GM12878 (cell line): ENCODE measurements at regions not wholly inside any gene's neighbourhood (a gene's known extent, or its start where the extent isn't known, plus 50 kb on each side); places are given as distances from the start of the nearest gene placed in this dataset.

Experiments used
- ATAC-seq: fragments of 200-7000 bp; cut with Tn5 transposase; 3 replicates; pipeline ENCODE4 v1.9.1; 2020; ENCODE audit warnings: mild to moderate bottlenecking, moderate library complexity
- BruUV-seq: library from RNA; stranded (reverse); fragments of 400-500 nt; replicated peaks from 2 replicates; lab custom pipeline; 2021; lab: Mats Ljungman, UMichigan
- CTCF ChIA-PET: fragments of 300-600 bp; sonication (Branson Sonifier 250); formaldehyde crosslinking; extraction: SDS; loops from one replicate; lab custom pipeline; 2021; ENCODE audit warnings: inconsistent platforms; lab: Yijun Ruan, JAX
- POLR2A ChIA-PET: fragments of 350-600 bp; formaldehyde crosslinking; extraction: SDS; loops from one replicate; lab custom pipeline; 2021; ENCODE audit warnings: inconsistent platforms; lab: Charles Lee
- RAD21 ChIA-PET: fragments of 300-600 bp; sonication (Branson Sonifier 250); formaldehyde crosslinking; loops from one replicate; lab custom pipeline; 2023; ENCODE audit warnings: antibody characterized with exemption; ENCODE audit not compliant: unreplicated experiment; lab: Charles Lee
- SMC1A ChIA-PET: fragments of 300-600 bp; sonication (Branson Sonifier 250); formaldehyde crosslinking; loops from one replicate; lab custom pipeline; 2023; ENCODE audit not compliant: unreplicated experiment, uncharacterized antibody; lab: Charles Lee
- DNase-seq: peaks from one replicate; pipeline ENCODE4 v3.0.0-alpha.2; 2011; ENCODE audit warnings: low read depth, low spot score
- FAIRE-seq: peaks from 3 replicates; lab custom pipeline; 2011; peaks lifted over from hg19 to GRCh38; lab: Jason Lieb, UNC
- H2AFZ ChIP-seq: 2 replicates; pipeline ENCODE4 v1.6.0; 2011; ENCODE audit warnings: low read depth, low read length, control low read depth; ENCODE audit not compliant: control insufficient read depth
- H3K27ac ChIP-seq: 2 replicates; pipeline ENCODE4 v1.5.1; 2011; ENCODE audit warnings: control low read depth; ENCODE audit not compliant: control insufficient read depth, insufficient read depth
- H3K27me3 ChIP-seq, 2 experiments: replicated peaks in 1 of 2; 2 replicates each; pipeline versions ENCODE4 v1.6.0 to v1.6.1; 2011; ENCODE audit warnings: low read length in 1 of 2; ENCODE audit not compliant: control insufficient read depth in 2 of 2, insufficient read depth in 2 of 2
- H3K36me3 ChIP-seq, 2 experiments: 2 replicates each; pipeline ENCODE4 v1.5.1; 2011; ENCODE audit warnings: low read length in 1 of 2; ENCODE audit not compliant: control insufficient read depth in 2 of 2, insufficient read depth in 2 of 2
- H3K4me1 ChIP-seq: 2 replicates; pipeline ENCODE4 v1.6.1; 2011; ENCODE audit warnings: mild to moderate bottlenecking, low read length, moderate library complexity, mixed read lengths; ENCODE audit not compliant: control insufficient read depth, insufficient read depth
- H3K4me2 ChIP-seq: 2 replicates; pipeline ENCODE4 v1.6.0; 2011; ENCODE audit warnings: control low read depth; ENCODE audit not compliant: control insufficient read depth, insufficient read depth
- H3K4me3 ChIP-seq: fragments of 200-600 bp; sonication (generic); 2 replicates; pipeline ENCODE4 v1.5.1; 2016
- H3K79me2 ChIP-seq: 2 replicates; pipeline ENCODE4 v1.6.0; 2011; ENCODE audit warnings: low read length; ENCODE audit not compliant: control insufficient read depth, insufficient read depth
- H3K9ac ChIP-seq: 2 replicates; pipeline ENCODE4 v1.8.0; 2011; ENCODE audit warnings: low read length, control low read depth, mixed read lengths; ENCODE audit not compliant: control insufficient read depth, insufficient read depth
- H3K9me3 ChIP-seq: replicated peaks from 3 replicates; pipeline ENCODE4 v1.5.1; 2011; ENCODE audit warnings: mild to moderate bottlenecking, low read length; ENCODE audit not compliant: control insufficient read depth, insufficient read depth
- H4K20me1 ChIP-seq: 2 replicates; pipeline ENCODE4 v1.6.0; 2011; ENCODE audit not compliant: control insufficient read depth, insufficient read depth
- E4F1 ChIP-seq: fragments of 450-650 bp; IDR thresholded peaks from 2 replicates; pipeline ENCODE4 v1.6.1; 2018; ENCODE audit warnings: borderline replicate concordance, mild to moderate bottlenecking; ENCODE audit not compliant: partially characterized antibody
- HDAC6 ChIP-seq: fragments of 200-600 bp; sonication (generic); IDR thresholded peaks from one replicate; pipeline ENCODE4 v1.8.0; 2017; ENCODE audit warnings: antibody characterized with exemption; ENCODE audit not compliant: unreplicated experiment
- IKZF2 ChIP-seq, 2 experiments: fragments of 450-650 bp; IDR thresholded peaks; 2 replicates each; pipeline ENCODE4 v1.6.1; 2017; ENCODE audit warnings: mild to moderate bottlenecking in 2 of 2, moderate library complexity in 2 of 2
- KAT2A ChIP-seq: conservative IDR thresholded peaks from 2 replicates; pipeline ENCODE4 v1.6.1; 2011; ENCODE audit warnings: low read depth, low read length; ENCODE audit not compliant: control insufficient read depth
- MTA2 ChIP-seq: fragments of 450-650 bp; IDR thresholded peaks from 2 replicates; pipeline ENCODE4 v1.6.1; 2016; ENCODE audit warnings: low read depth, mild to moderate bottlenecking, moderate library complexity
- NR2C1 ChIP-seq: fragments of 450-650 bp; IDR thresholded peaks from 2 replicates; pipeline ENCODE4 v1.6.1; 2017; ENCODE audit warnings: antibody characterized with exemption, mild to moderate bottlenecking, moderate library complexity
- NR2C2 ChIP-seq: IDR thresholded peaks from 2 replicates; pipeline ENCODE4 v1.6.1; 2011; ENCODE audit warnings: borderline replicate concordance, low read depth; ENCODE audit not compliant: control insufficient read depth, insufficient read length
- PKNOX1 ChIP-seq: fragments of 450-650 bp; IDR thresholded peaks from 2 replicates; pipeline ENCODE4 v1.6.1; 2016; ENCODE audit warnings: mild to moderate bottlenecking
- RELB ChIP-seq: fragments of 450-650 bp; IDR thresholded peaks from 2 replicates; pipeline ENCODE4 v1.6.1; 2017; ENCODE audit warnings: low read depth, mild to moderate bottlenecking, moderate library complexity
- SMAD1 ChIP-seq: fragments of 450-650 bp; IDR thresholded peaks from 2 replicates; pipeline ENCODE4 v1.6.1; 2018; ENCODE audit warnings: mild to moderate bottlenecking, low read depth; ENCODE audit not compliant: partially characterized antibody
- ZBTB40 ChIP-seq: fragments of 450-650 bp; IDR thresholded peaks from 2 replicates; pipeline ENCODE4 v1.6.1; 2016; ENCODE audit warnings: mild to moderate bottlenecking, moderate library complexity, borderline replicate concordance
- ZNF207 ChIP-seq: fragments of 450-650 bp; IDR thresholded peaks from 2 replicates; pipeline ENCODE4 v1.6.1; 2014; ENCODE audit warnings: antibody characterized with exemption, mild to moderate bottlenecking, borderline replicate concordance
- WGBS: methylation state at CpG from one replicate; pipeline ENCODE4 v1.1.6; 2016; ENCODE audit warnings: low lambda C conversion rate; ENCODE audit not compliant: insufficient replicate concordance, insufficient coverage; ENCODE audit errors: missing lambda C conversion rate; 5-methylcytosine and 5-hydroxymethylcytosine counted together
- in situ Hi-C: fragments of 300-500 bp; cut with MboI; formaldehyde crosslinking; loops from 9 replicates; pipeline ENCODE4 v1.14.3; 2018; ENCODE audit warnings: mixed read lengths
- intact Hi-C: fragments of 100-400 bp; cut with micrococcal nuclease; formaldehyde crosslinking; loops from one replicate; pipeline ENCODE4 v1.14.2; 2022; ENCODE audit not compliant: unreplicated experiment

GRCh38 chr1:65728504-65728903 lies 64.2 kb upstream of the PDE4B start (continued):
- TF ChIP-seq E4F1 (no peak), ZNF207 (no peak), IKZF2 (IDR thresholded peaks at IDR 0.05) (no peak), KAT2A (no peak), HDAC6 (no peak), MTA2 (no peak), NR2C2 (no peak)

GRCh38 chr1:65729259-65729658 lies 63.4 kb upstream of the PDE4B start:
- H3K27ac ChIP-seq: no peak overlapping the region
- H3K9me3 ChIP-seq: no peaks in the 10 kb centered on the region
- intact Hi-C loops (no loop called here), in situ Hi-C loops (no loop called here)
- no peaks in the 10 kb centered on the region for H3K79me2 ChIP-seq
- H3K27me3 ChIP-seq: no peaks in the 10 kb centered on the region; a peak in 1 of 4 replicates
- ATAC-seq (no peak), DNase-seq (no peak), FAIRE-seq (no peak)
- ChIA-PET CTCF (no interaction called here), SMC1A (no interaction called here), RAD21 (no interaction called here), POLR2A (no interaction called here)
- 0% methylated on average over 2 of the region's 2 CpGs for WGBS
- H3K36me3 ChIP-seq: no peaks in the 10 kb centered on the region
- no peaks in the 10 kb centered on the region for H3K4me1 ChIP-seq
- H3K9ac ChIP-seq: no peak overlapping the region
- H4K20me1 ChIP-seq: peaks cover 3% of the 10 kb centered on the region; the same call in 1 of the 2 replicates
- no peak overlapping the region for H3K4me2 ChIP-seq
- H2AFZ ChIP-seq: no peak overlapping the region
- no peak overlapping the region for H3K4me3 ChIP-seq
- no TSS peak for BruUV-seq
- no peak for TF ChIP-seq PKNOX1
- no peak for TF ChIP-seq NR2C1
- TF ChIP-seq ZBTB40: no peak
- no peak for TF ChIP-seq RELB
- no peak for TF ChIP-seq SMAD1
